Keratinocyte (primary cell): ENCODE measurements at regions not wholly inside any gene's neighbourhood (a gene's known extent, or its start where the extent isn't known, plus 50 kb on each side); places are given as distances from the start of the nearest gene placed in this dataset.

ENCODE experiments used
- DNase-seq: peaks from one replicate; pipeline ENCODE4 v3.0.0-alpha.2; 2011; ENCODE audit warnings: low read depth, missing footprints, low spot score
- FAIRE-seq: peaks from 2 replicates; lab custom pipeline; 2011; peaks lifted over from hg19 to GRCh38; lab: Jason Lieb, UNC
- H2AFZ ChIP-seq: 2 replicates; pipeline ENCODE4 v1.6.0; 2012; ENCODE audit warnings: low read length, control low read depth, inconsistent platforms; ENCODE audit not compliant: control insufficient read depth
- H3K27ac ChIP-seq: 2 replicates; pipeline ENCODE4 v1.5.1; 2011; ENCODE audit warnings: low read length; ENCODE audit not compliant: control insufficient read depth, insufficient read depth
- H3K27me3 ChIP-seq: 3 replicates; pipeline ENCODE4 v1.6.0; 2011; ENCODE audit warnings: low read length; ENCODE audit not compliant: control insufficient read depth, insufficient read depth; ENCODE audit errors: extremely low read depth
- H3K36me3 ChIP-seq, 2 experiments: 2 replicates in 1 of 2; 3 replicates in 1 of 2; pipeline ENCODE4 v1.5.1; 2011; ENCODE audit warnings: low read length in 2 of 2, mild to moderate bottlenecking in 1 of 2; ENCODE audit not compliant: control insufficient read depth in 2 of 2, insufficient read depth in 2 of 2; ENCODE audit errors: extremely low read depth in 1 of 2
- H3K4me1 ChIP-seq: 3 replicates; pipeline ENCODE4 v1.5.1; 2011; ENCODE audit warnings: low read length; ENCODE audit not compliant: control insufficient read depth, insufficient read depth; ENCODE audit errors: extremely low read depth
- H3K4me2 ChIP-seq: 3 replicates; pipeline ENCODE4 v1.6.0; 2011; ENCODE audit warnings: low read depth, low read length; ENCODE audit not compliant: control insufficient read depth, insufficient read depth; ENCODE audit errors: extremely low read depth
- H3K4me3 ChIP-seq, 3 experiments: fragments of 200-600 bp in 1 of 3; sonication (generic) in 1 of 3; 2 replicates in 2 of 3; 3 replicates in 1 of 3; pipeline ENCODE4 v1.5.1; 2011 to 2016; ENCODE audit warnings: low read length in 3 of 3, mild to moderate bottlenecking in 3 of 3, control low read depth in 2 of 3, inconsistent platforms in 1 of 3, low read depth in 1 of 3, mixed read lengths in 1 of 3, mixed run types in 1 of 3, moderate library complexity in 1 of 3; ENCODE audit not compliant: control insufficient read depth in 2 of 3, insufficient read depth in 2 of 3; ENCODE audit errors: extremely low read depth in 1 of 3
- H3K79me2 ChIP-seq: 2 replicates; pipeline ENCODE4 v1.6.0; 2012; ENCODE audit warnings: low read length; ENCODE audit not compliant: control insufficient read depth, insufficient read depth
- H3K9ac ChIP-seq: 3 replicates; pipeline ENCODE4 v1.6.0; 2011; ENCODE audit warnings: low read length; ENCODE audit not compliant: control insufficient read depth, insufficient read depth; ENCODE audit errors: extremely low read depth
- H3K9me1 ChIP-seq: 3 replicates; pipeline ENCODE4 v1.6.0; 2011; ENCODE audit warnings: low read length; ENCODE audit not compliant: control insufficient read depth, insufficient read depth; ENCODE audit errors: extremely low read depth
- H3K9me3 ChIP-seq: 2 replicates; pipeline ENCODE4 v1.5.1; 2012; ENCODE audit warnings: low read depth, low read length; ENCODE audit not compliant: control insufficient read depth
- H4K20me1 ChIP-seq: 3 replicates; pipeline ENCODE4 v1.6.0; 2011; ENCODE audit warnings: low read length; ENCODE audit not compliant: control insufficient read depth, insufficient read depth; ENCODE audit errors: extremely low read depth
- CTCF ChIP-seq, 3 experiments: IDR thresholded peaks in 1 of 3; conservative IDR thresholded peaks in 1 of 3; optimal IDR thresholded peaks in 1 of 3; 2 replicates in 2 of 3; 3 replicates in 1 of 3; pipeline versions ENCODE3 to v1.5.1; 2011; ENCODE audit warnings: low read length in 3 of 3, mild to moderate bottlenecking in 3 of 3, moderate library complexity in 2 of 3, control low read depth in 1 of 3, inconsistent platforms in 1 of 3; ENCODE audit not compliant: insufficient read depth in 2 of 3; ENCODE audit errors: extremely low read depth in 1 of 3
- EZH2 ChIP-seq: IDR thresholded peaks from one replicate; pipeline ENCODE4 v1.6.1; 2012; ENCODE audit warnings: inconsistent platforms, mild to moderate bottlenecking, low read length, moderate library complexity
- dilution Hi-C: fragments of 300-500 bp; cut with MboI; formaldehyde crosslinking; loops from one replicate; pipeline ENCODE4 v1.7.0; 2020; ENCODE audit warnings: low sequenced_read_pairs; ENCODE audit not compliant: extremely low pct_ligation_motif_present

GRCh38 chr20:29298271-29298590 lies 1959.2 kb upstream of the DEFB115 start:
- no peak overlapping the region for H3K27ac ChIP-seq
- no peak overlapping the region for H2AFZ ChIP-seq
- TF ChIP-seq CTCF (optimal IDR thresholded peaks at IDR 0.05 in 1 of 3, IDR thresholded peaks at IDR 0.05 in 1 of 3, conservative IDR thresholded peaks at IDR 0.05 in 1 of 3; ENCODE audit: extremely low read depth in 1 of 3, insufficient read depth in 2 of 3, low read length in 3 of 3) (no peak), EZH2 (no peak)
- H3K4me1 ChIP-seq: no peaks in the 10 kb centered on the region
- no peaks in the 10 kb centered on the region for H3K79me2 ChIP-seq
- no peaks in the 10 kb centered on the region for H4K20me1 ChIP-seq
- H3K9me3 ChIP-seq: peaks cover 25% of the 10 kb centered on the region
- no peak overlapping the region for H3K4me3 ChIP-seq
- no peak for FAIRE-seq
- DNase-seq: no peak
- no peak overlapping the region for H3K4me2 ChIP-seq
- H3K27me3 ChIP-seq: no peaks in the 10 kb centered on the region
- no peak overlapping the region for H3K9ac ChIP-seq
- dilution Hi-C loops: no loop called here
- no peaks in the 10 kb centered on the region for H3K9me1 ChIP-seq
- H3K36me3 ChIP-seq: no peaks in the 10 kb centered on the region

GRCh38 chr20:29298759-29299613 lies 1958.5 kb upstream of the DEFB115 start:
- Histone ChIP-seq H3K4me3 (no peak overlapping the region), H4K20me1 (no peaks in the 10 kb centered on the region), H3K9me1 (no peaks in the 10 kb centered on the region), H3K9me3 (peaks cover 25% of the 10 kb centered on the region), H3K79me2 (no peaks in the 10 kb centered on the region), H3K4me1 (no peaks in the 10 kb centered on the region), H3K36me3 (no peaks in the 10 kb centered on the region), H3K27me3 (no peaks in the 10 kb centered on the region), H3K9ac (no peak overlapping the region), H3K27ac (no peak overlapping the region), H2AFZ (no peak overlapping the region), H3K4me2 (no peak overlapping the region)
- no peak for FAIRE-seq
- dilution Hi-C loops: no loop called here
- no peak for DNase-seq
- no peak for TF ChIP-seq CTCF (optimal IDR thresholded peaks at IDR 0.05 in 1 of 3, IDR thresholded peaks at IDR 0.05 in 1 of 3, conservative IDR thresholded peaks at IDR 0.05 in 1 of 3; ENCODE audit: extremely low read depth in 1 of 3, insufficient read depth in 2 of 3, low read length in 3 of 3)
- no peak for TF ChIP-seq EZH2
